Activated T-helper 1 cell treated with anti-CD3 and anti-CD28 coated beads, Interleukin-2, amount 50 U/mL, for 16 hours (primary cell): ENCODE measurements at regions not wholly inside any gene's neighbourhood (a gene's known extent, or its start where the extent isn't known, plus 50 kb on each side); places are given as distances from the start of the nearest gene placed in this dataset.
"Not testable (repeated sequence)": the region's sequence is repeated elsewhere in the genome, so short reads cannot be mapped to it uniquely, and the experiment has no call there.

Experiments
- DNase-seq, 2 donors: peaks; one replicate each; pipeline ENCODE4 v3.0.0-alpha.2; 2020; ENCODE audit warnings: low read depth in 1 of 2, low spot score in 1 of 2

- DNase-seq, result no peak
Measured at GRCh38 chr6:27156874-27157458, 90.5 kb upstream of the PRSS16 start.

DNA sequence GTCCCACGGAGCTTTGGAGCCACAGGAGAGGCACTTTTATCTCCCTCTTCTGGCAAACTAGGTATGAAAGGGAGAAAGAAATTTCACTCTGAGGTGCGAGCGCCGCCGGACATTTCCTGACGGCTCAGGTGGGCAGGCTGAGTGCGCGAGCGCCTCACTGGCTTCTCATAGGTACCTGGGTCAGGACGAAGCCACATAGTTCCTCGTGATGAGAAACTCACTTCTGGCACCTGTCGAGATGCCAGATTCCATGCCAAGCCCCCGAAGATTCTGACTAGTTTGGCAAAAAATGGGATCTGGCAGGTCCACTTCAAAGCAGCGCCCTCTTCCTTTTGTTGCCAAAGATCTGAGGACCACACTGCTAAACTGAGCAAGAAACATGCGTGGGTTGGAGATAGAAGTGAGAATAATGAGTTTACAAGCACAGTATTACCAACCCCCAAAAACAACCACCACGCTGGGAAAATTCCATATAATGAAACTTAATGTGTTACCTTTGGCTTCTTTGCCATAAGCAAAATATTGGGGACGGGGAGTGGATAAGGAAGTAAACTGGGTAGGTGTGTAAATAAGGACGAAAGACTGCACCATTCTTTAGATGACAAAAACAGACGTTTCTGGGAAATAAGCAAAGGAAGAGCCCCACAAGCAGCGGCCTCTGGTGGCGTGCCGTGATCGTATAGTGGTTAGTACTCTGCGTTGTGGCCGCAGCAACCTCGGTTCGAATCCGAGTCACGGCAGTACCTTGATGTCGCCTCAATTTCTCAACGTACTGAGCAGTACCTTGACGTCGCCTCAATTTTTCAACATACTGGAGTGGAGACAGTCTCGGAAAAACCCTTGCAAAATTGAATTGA is 89.8 kb upstream of the PRSS16 start:
- DNase-seq, result peak; percentile 59 to 66

DNA sequence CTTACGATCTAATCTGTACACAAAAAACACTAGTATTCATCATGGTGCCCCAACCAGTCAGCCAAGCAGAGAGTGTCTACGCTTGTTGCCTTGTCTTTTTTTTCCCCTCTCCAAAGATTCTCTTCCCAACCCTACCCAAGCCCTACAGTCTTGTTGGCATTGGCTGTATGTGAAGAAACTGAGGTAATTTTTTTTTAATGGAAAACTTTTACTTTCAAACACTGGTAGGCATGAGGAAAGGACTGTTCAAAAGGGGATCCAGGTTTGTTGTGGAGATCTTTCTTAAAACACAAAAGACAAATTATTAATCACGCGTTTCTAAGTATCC is 89.2 kb upstream of the PRSS16 start:
- DNase-seq, result no peak

DNA sequence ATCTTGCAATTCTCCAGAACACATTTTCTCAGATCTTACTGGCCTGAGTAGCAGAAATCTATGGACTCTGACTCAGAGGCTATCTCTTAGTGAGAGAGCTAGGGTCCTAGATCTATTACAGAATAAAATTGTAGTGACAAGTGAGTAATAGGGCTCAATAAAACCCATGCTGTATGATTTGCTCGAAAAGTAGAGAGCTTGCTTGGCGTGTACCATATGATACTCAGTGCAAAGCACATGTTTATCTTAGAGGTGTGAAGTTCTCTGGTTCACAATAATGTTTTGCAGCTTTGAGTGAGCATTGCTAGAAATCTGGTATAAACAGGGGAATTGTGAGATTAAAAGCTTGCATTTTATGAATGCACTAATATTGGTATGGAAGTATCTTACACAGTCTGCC is 87.8 kb upstream of the PRSS16 start:
- no peak for DNase-seq

GRCh38 chr6:27161115-27161514 is 86.4 kb upstream of the PRSS16 start:
- DNase-seq, result no peak

GRCh38 chr6:27161603-27161945 is 85.9 kb upstream of the PRSS16 start:
- no peak for DNase-seq

DNA sequence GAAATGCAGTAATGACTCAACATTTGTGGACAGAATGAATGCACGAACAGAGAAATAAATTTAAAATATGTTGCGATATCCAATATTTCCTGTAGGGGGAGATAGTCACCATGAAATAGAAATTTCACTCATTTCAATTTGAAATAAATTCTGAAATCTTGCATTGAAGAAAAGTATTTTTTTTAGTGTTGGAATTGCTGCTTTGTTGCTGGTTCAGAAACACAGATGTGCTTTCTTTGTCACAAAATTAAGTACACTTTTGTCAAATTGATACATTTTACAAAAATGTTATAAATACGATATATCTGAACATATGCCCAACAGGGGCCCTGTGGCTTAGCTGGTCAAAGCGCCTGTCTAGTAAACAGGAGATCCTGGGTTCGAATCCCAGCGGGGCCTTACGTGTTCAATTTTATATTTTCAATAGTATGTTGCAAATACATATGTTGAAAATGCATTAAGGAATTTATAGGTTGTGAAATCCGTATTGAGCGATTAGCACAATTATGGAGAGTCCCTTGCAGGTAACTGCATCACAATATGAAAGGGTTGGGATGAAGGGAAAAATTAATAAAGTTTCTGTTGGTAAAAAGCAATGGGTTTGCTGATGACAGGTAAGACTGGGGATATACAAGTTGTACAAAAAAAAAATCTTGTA is 85.4 kb upstream of the PRSS16 start:
- no peak for DNase-seq

GRCh38 chr6:27163834-27164233 is 83.7 kb upstream of the PRSS16 start:
- no peak for DNase-seq

- no peak for DNase-seq
Measured at GRCh38 chr6:27168108-27168507, 79.4 kb upstream of the PRSS16 start.

DNA sequence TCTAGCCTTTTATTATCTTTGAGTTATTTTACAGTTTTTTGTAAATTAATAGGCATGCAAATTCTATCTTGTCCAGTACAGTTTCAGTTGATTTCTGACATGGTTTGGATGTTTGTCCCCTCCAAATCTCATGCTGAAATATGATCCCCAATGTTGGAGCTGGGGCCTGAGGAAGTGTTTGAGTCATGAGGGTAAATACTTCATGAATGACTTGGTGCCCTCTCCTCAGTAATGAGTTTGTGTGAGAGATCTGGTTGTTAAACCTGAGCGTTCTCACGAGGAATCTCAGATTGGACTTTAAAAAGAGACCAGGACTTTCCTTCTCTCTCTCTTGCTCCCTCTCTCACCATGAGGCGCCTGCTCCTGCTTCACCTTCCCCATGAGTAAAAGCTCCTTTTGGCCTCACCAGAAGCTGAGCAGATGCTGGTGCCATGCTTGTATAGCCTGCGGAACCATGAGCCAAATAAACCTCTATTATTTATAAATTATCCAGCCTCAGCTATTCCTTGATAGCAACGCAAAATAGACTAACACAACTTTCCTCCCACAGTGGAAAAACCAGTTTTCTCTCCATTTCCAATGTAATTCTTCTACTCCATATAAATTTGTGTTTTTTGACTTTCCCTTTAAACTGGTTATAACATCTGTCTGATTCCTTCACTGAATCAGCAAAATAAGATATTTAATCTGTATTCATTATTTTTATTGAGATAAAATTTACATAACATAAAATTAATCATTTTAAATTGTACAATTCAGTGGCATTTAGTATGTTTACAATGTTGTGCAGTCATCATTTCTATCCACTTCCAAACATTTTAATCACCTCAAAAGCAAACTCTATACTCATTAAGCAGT is 78.7 kb upstream of the PRSS16 start:
- DNase-seq, result no peak

DNA sequence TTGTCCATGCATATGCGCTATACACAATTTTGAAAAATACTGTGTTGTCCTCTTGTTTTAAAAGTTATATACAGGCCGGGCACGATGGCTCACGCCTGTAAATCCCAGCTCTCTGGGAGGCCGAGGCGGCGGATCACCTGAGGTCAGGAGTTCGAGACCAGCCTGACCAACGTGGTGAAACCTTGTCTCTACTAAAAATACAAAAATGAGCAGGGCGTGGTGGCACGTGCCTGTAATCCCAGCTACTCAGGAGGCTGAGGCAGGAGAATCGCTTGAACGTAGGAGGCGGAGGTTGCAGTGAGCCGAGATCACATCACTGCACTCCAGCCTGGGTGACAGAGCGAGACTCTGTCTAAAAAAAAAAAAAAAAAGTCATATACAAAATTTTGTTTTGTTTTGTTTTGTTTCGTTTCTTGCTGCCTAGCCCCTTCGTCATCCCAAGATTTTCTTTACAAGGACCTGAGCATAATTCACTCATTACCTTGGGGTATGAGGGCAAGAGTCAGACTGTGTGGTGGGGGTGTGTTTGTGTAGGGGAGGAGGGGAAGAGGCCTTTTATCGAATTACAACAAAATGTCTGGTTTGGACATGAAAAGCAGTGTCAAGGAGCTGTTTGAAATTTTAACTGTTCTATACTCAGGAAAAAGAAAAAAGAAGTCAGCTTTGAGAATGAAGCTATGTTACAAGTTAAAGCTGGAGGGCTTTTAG is 74.8 kb upstream of the PRSS16 start:
- DNase-seq, result not testable (repeated sequence)

GRCh38 chr6:27173232-27173601 is 74.3 kb upstream of the PRSS16 start:
- DNase-seq, result not testable (repeated sequence)

DNA sequence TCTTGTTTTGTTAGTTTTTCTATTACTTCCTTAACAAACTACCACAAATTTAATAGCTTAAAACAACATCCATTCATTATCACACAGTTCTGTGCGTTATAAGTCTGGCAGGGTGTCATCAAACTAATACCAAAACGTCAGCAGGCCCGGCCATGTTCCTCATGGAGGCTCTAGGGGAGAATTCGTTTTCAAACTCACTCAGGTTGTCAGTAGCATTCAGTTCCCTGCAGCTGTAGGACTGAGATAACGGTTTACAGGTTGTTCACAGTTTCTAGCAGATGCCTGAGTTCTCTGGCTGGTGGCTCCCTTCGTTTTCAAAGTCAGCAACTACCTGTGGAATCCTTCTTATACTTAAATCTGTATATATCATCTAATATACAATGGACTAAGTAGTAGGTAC is 72.5 kb upstream of the PRSS16 start:
- no peak for DNase-seq

DNA sequence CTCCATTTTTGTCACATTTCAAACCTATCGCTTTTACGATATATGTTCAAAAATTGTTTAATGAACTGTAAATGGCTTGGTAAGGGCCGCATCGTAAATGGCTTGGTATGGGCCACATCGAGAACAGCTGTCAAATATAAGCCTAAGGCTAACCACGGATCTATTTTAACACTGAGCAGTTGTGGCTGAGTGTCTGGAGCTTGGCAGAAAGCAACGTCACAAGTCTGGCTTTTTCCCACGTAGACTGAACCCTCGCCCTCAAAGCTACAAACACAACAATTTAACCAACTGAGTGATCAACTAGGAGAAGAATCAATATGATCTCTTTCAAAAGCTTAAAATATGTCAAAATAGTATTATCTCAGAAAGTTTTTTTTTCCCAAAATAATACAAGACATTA is 71.4 kb upstream of the PRSS16 start:
- no peak for DNase-seq

DNA sequence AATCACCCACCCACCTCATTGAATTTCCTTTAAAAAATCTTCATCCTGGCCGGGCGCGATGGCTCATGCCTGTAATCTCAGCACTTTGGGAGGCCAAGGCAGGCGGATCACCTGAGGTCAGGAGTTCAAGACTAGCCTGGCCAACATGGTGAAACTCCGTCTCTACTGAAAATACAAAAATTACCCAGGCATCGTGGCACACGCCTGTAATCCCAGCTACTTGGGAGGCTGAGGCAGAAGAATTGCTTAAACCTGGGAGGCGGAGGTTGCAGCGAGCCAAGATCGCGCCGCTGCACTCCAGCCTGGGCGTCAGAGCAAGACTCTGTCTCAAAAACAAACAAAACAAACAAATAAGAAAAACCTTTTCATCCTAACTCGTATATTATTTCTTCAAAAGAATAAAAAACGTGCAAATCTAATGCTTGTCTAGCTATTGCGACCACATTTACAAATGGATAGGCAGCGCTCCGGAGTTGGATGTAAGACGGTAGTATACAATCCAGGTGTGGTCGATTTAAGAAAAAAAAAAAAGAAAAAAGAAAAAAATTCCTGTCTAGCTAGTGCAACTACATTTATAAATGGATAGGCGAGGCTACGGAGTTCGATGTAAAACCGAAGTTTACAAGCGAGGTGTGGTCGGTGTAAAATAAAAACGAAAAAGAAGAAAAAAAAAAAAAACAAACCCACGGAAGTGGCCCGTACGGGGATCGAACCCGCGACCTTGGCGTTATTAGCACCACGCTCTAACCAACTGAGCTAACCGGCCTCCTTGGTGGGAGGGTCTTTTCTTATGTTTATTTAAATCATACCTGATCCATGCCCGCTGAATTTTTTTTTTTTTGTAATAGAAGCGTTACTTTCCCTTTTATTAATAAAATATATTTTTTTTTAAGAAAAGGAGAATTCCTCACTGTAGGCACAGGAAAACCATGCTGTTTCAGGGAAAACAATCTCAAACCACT is 70.7 kb upstream of the PRSS16 start:
- peak; percentile 48 to 50 for DNase-seq

DNA sequence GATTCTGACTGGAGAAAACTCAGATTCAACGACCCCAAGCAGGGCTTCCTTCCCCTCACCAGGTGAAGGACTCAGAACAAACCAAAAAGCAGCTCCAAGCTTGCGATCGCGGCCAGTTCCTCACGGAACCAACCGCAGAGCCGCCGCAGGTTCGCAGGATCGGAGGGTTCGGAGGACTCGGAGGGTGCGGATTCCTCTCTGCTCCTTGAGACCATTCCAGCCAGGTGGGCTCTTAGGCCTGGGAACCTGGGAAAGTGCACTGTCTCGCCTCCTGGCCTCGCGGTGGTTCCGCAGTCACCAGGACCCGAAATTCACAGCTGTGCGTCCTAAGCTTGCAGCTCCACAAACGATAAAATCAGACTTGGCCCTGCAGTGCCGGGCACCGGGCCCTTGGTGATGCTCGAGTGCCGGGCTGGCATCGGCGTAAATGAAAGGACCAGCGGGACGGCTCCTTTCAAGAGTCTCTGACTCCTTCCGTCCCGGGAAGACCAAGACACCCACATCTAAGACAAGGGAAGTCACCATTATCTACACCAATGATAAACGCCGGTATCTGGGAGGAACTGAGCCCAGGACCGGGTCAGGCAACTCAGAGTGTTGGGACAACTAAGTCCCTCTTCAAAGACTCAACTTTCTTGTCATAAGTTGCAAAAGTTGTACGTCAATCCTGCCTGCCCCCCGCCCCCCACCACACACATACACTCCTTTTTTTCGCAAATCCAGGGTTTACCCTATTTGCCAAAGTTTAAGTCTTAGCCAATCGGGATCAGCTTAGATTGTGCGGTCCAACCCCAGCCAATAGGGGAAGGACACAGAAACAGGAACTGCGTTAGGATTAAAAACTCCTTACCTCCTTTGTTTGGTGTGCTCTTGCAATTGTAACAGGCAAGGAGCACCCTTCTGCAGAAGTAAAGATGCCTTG is 69.8 kb upstream of the PRSS16 start:
- peak; percentile 36 to 60 for DNase-seq

GRCh38 chr6:27178407-27178730 is 69.1 kb upstream of the PRSS16 start:
- no peak for DNase-seq

- DNase-seq, result no peak
Measured at GRCh38 chr6:27178860-27179259, 68.6 kb upstream of the PRSS16 start.
